Peyer's patch (tissue), 4 donors: ENCODE measurements at regions not wholly inside any gene's neighbourhood (a gene's known extent, or its start where the extent isn't known, plus 50 kb on each side); places are given as distances from the start of the nearest gene placed in this dataset.

Source experiments
- CTCF ChIP-seq, 6 experiments: fragments of 450-650 bp in 4 of 6; fragments of 200-600 bp in 2 of 6; sonication (generic) in 1 of 6; IDR thresholded peaks; one replicate each; pipeline ENCODE4 v1.5.1; 2017 to 2019; ENCODE audit warnings: antibody characterized with exemption in 6 of 6, mild to moderate bottlenecking in 3 of 6, moderate library complexity in 1 of 6
- POLR2A ChIP-seq, 2 donors: fragments of 450-650 bp; IDR thresholded peaks; one replicate each; pipeline ENCODE4 v1.5.1; 2017; ENCODE audit warnings: antibody characterized with exemption in 2 of 2, mild to moderate bottlenecking in 2 of 2, moderate library complexity in 2 of 2

- no peak for TF ChIP-seq CTCF (IDR thresholded peaks at IDR 0.05)
- TF ChIP-seq POLR2A (IDR thresholded peaks at IDR 0.05), result no peak
These were observed 73.5 kb downstream of the TNFAIP2 start for GRCh38 chr14:103196716-103197115.
